DND-41 (cell line): ENCODE measurements at regions not wholly inside any gene's neighbourhood (a gene's known extent, or its start where the extent isn't known, plus 50 kb on each side); places are given as distances from the start of the nearest gene placed in this dataset.

Source experiments
- ATAC-seq: fragments of 200-7000 bp; cut with Tn5 transposase; 3 replicates; pipeline ENCODE4 v1.9.1; 2021; ENCODE audit warnings: low read depth; ENCODE audit not compliant: insufficient read depth
- DNase-seq: peaks from one replicate; pipeline ENCODE4 v3.0.0-alpha.2; 2020
- H2AFZ ChIP-seq: 2 replicates; pipeline ENCODE4 v1.6.0; 2012; ENCODE audit warnings: low read depth, low read length
- H3K27ac ChIP-seq: 2 replicates; pipeline ENCODE4 v1.5.1; 2012; ENCODE audit warnings: low read length, inconsistent platforms
- H3K27me3 ChIP-seq: fragments of 200-600 bp; sonication (generic); 2 replicates; pipeline ENCODE4 v1.6.0; 2012; ENCODE audit warnings: low read length, mild to moderate bottlenecking, inconsistent platforms; ENCODE audit not compliant: insufficient read depth, poor library complexity
- H3K36me3 ChIP-seq: 2 replicates; pipeline ENCODE4 v1.5.1; 2012; ENCODE audit warnings: low read length, inconsistent platforms; ENCODE audit not compliant: insufficient read depth
- H3K4me1 ChIP-seq: 2 replicates; pipeline ENCODE4 v1.5.1; 2012; ENCODE audit warnings: mild to moderate bottlenecking, low read length; ENCODE audit not compliant: insufficient read depth
- H3K4me2 ChIP-seq: 2 replicates; pipeline ENCODE4 v1.6.0; 2012; ENCODE audit warnings: mild to moderate bottlenecking, moderate library complexity, low read length, inconsistent platforms; ENCODE audit not compliant: insufficient read depth
- H3K4me3 ChIP-seq, 2 experiments: fragments of 200-600 bp in 1 of 2; shearing (Covaris generic) in 1 of 2; 2 replicates each; pipeline ENCODE4 v1.5.1; 2012 to 2016; ENCODE audit warnings: inconsistent platforms in 2 of 2, low read length in 2 of 2, mild to moderate bottlenecking in 2 of 2, low read depth in 1 of 2, moderate library complexity in 1 of 2
- H3K79me2 ChIP-seq: 2 replicates; pipeline ENCODE4 v1.6.0; 2012; ENCODE audit warnings: low read length, inconsistent platforms; ENCODE audit not compliant: insufficient read depth
- H3K9ac ChIP-seq: 2 replicates; pipeline ENCODE4 v1.6.0; 2012; ENCODE audit warnings: low read depth, mild to moderate bottlenecking, inconsistent platforms, low read length, moderate library complexity
- H3K9me3 ChIP-seq: 2 replicates; pipeline ENCODE4 v1.5.1; 2012; ENCODE audit warnings: low read length, moderate library complexity, mild to moderate bottlenecking, inconsistent platforms; ENCODE audit not compliant: insufficient read depth, severe bottlenecking
- H4K20me1 ChIP-seq: 2 replicates; pipeline ENCODE4 v1.6.0; 2012; ENCODE audit warnings: low read length; ENCODE audit not compliant: insufficient read depth
- CTCF ChIP-seq: IDR thresholded peaks from 2 replicates; pipeline ENCODE4 v1.5.1; 2012; ENCODE audit warnings: borderline replicate concordance, low read length, moderate library complexity, mild to moderate bottlenecking; ENCODE audit not compliant: poor library complexity, severe bottlenecking; ENCODE audit errors: extremely low read depth
- EZH2 ChIP-seq: IDR thresholded peaks from 3 replicates; pipeline ENCODE4 v1.6.1; 2012; ENCODE audit warnings: borderline replicate concordance, low read depth, mild to moderate bottlenecking, moderate library complexity, low read length, inconsistent platforms; ENCODE audit not compliant: severe bottlenecking

- H3K9ac ChIP-seq, result no peak overlapping the region
- TF ChIP-seq CTCF (no peak), EZH2 (no peak)
- H3K79me2 ChIP-seq, result no peaks in the 10 kb centered on the region
- H3K4me2 ChIP-seq, result no peak overlapping the region
- H3K27ac ChIP-seq, result no peak overlapping the region
- no peaks in the 10 kb centered on the region for H3K27me3 ChIP-seq
- no peak overlapping the region for H3K4me3 ChIP-seq
- DNase-seq (no peak), ATAC-seq (no peak)
- H3K4me1 ChIP-seq, result no peaks in the 10 kb centered on the region
- no peaks in the 10 kb centered on the region for H3K36me3 ChIP-seq
- no peaks in the 10 kb centered on the region for H3K9me3 ChIP-seq
- no peaks in the 10 kb centered on the region for H4K20me1 ChIP-seq
- no peak overlapping the region for H2AFZ ChIP-seq
These were observed 1405.5 kb downstream of the GRIK2 start for GRCh38 chr6:102799051-102799450.

GRCh38 chr6:102798636-102799035, 1405.1 kb downstream of the GRIK2 start:
- H3K9ac ChIP-seq, result no peak overlapping the region
- H3K4me2 ChIP-seq, result no peak overlapping the region
- no peak for ATAC-seq

GRCh38 chr6:102793752-102794151, 1400.2 kb downstream of the GRIK2 start:
- Histone ChIP-seq H3K27ac (no peak overlapping the region), H3K4me3 (no peak overlapping the region), H3K27me3 (no peaks in the 10 kb centered on the region), H4K20me1 (no peaks in the 10 kb centered on the region), H2AFZ (no peak overlapping the region), H3K36me3 (no peaks in the 10 kb centered on the region), H3K9ac (no peak overlapping the region), H3K79me2 (no peaks in the 10 kb centered on the region), H3K4me1 (no peaks in the 10 kb centered on the region), H3K4me2 (no peak overlapping the region), H3K9me3 (no peaks in the 10 kb centered on the region)
- no peak for DNase-seq
- TF ChIP-seq CTCF, result no peak
- no peak for TF ChIP-seq EZH2
- ATAC-seq, result no peak

More at GRCh38 chr6:102798636-102799035, 1405.1 kb downstream of the GRIK2 start:
- TF ChIP-seq EZH2 (no peak), CTCF (no peak)
- Histone ChIP-seq H4K20me1 (no peaks in the 10 kb centered on the region), H3K27ac (no peak overlapping the region), H3K4me1 (no peaks in the 10 kb centered on the region), H3K4me3 (no peak overlapping the region), H3K36me3 (no peaks in the 10 kb centered on the region), H3K27me3 (no peaks in the 10 kb centered on the region), H2AFZ (no peak overlapping the region), H3K79me2 (no peaks in the 10 kb centered on the region), H3K9me3 (no peaks in the 10 kb centered on the region)
- DNase-seq, result no peak

- Histone ChIP-seq H3K27ac (no peak overlapping the region), H3K9me3 (no peaks in the 10 kb centered on the region), H3K27me3 (no peaks in the 10 kb centered on the region), H3K4me1 (no peaks in the 10 kb centered on the region), H3K4me3 (no peak overlapping the region), H3K4me2 (no peak overlapping the region), H4K20me1 (no peaks in the 10 kb centered on the region), H3K36me3 (no peaks in the 10 kb centered on the region), H2AFZ (no peak overlapping the region), H3K9ac (no peak overlapping the region), H3K79me2 (no peaks in the 10 kb centered on the region)
- no peak for DNase-seq
- TF ChIP-seq CTCF (no peak), EZH2 (no peak)
- no peak for ATAC-seq
These were observed 1380.8 kb downstream of the GRIK2 start for GRCh38 chr6:102774326-102774725.
